Trophoblast cell (in vitro differentiated cells and primary cell): ENCODE measurements at regions not wholly inside any gene's neighbourhood (a gene's known extent, or its start where the extent isn't known, plus 50 kb on each side); places are given as distances from the start of the nearest gene placed in this dataset.

ENCODE experiments used
- DNase-seq, 2 donors: peaks; one replicate each; pipeline ENCODE4 v3.0.0-alpha.2; 2016
- H2AFZ ChIP-seq: 2 replicates; pipeline ENCODE4 v1.6.1; 2013; ENCODE audit warnings: low read length, moderate library complexity, mild to moderate bottlenecking; ENCODE audit not compliant: insufficient read depth, poor library complexity
- H2AK5ac ChIP-seq: 2 replicates; pipeline ENCODE4 v1.6.1; 2013; ENCODE audit warnings: mild to moderate bottlenecking, low read length
- H2BK120ac ChIP-seq: 2 replicates; pipeline ENCODE4 v1.6.1; 2013; ENCODE audit warnings: low read length, mild to moderate bottlenecking, moderate library complexity; ENCODE audit not compliant: insufficient read depth, poor library complexity
- H2BK12ac ChIP-seq: 2 replicates; pipeline ENCODE4 v1.6.1; 2013; ENCODE audit warnings: mild to moderate bottlenecking, low read length, moderate library complexity
- H2BK5ac ChIP-seq: 2 replicates; pipeline ENCODE4 v1.6.1; 2013; ENCODE audit warnings: low read length, low read depth, moderate library complexity, mild to moderate bottlenecking; ENCODE audit not compliant: poor library complexity
- H3K14ac ChIP-seq: 2 replicates; pipeline ENCODE4 v1.6.1; 2013; ENCODE audit warnings: mild to moderate bottlenecking, low read length
- H3K18ac ChIP-seq: 2 replicates; pipeline ENCODE4 v1.6.1; 2013; ENCODE audit warnings: mild to moderate bottlenecking, low read length
- H3K23ac ChIP-seq: 2 replicates; pipeline ENCODE4 v1.6.1; 2013; ENCODE audit warnings: low read length
- H3K27ac ChIP-seq: 2 replicates; pipeline ENCODE4 v1.5.1; 2013; ENCODE audit warnings: low read depth, mild to moderate bottlenecking, inconsistent platforms, low read length, moderate library complexity
- H3K27me3 ChIP-seq: 2 replicates; pipeline ENCODE4 v1.6.1; 2013; ENCODE audit warnings: inconsistent platforms, mild to moderate bottlenecking, low read length, moderate library complexity; ENCODE audit not compliant: insufficient read depth
- H3K36me3 ChIP-seq, 2 experiments: 1 replicate in 1 of 2; 2 replicates in 1 of 2; pipeline ENCODE4 v1.6.1; 2013; ENCODE audit warnings: low read length in 2 of 2, mild to moderate bottlenecking in 2 of 2, moderate library complexity in 1 of 2; ENCODE audit not compliant: insufficient read depth in 2 of 2, control insufficient read depth in 1 of 2
- H3K4ac ChIP-seq: 2 replicates; pipeline ENCODE4 v1.6.1; 2013; ENCODE audit warnings: low read depth, mild to moderate bottlenecking, low read length, moderate library complexity
- H3K4me1 ChIP-seq, 2 experiments: 1 replicate in 1 of 2; 2 replicates in 1 of 2; pipeline ENCODE4 v1.6.1; 2013; ENCODE audit warnings: low read length in 2 of 2, mild to moderate bottlenecking in 2 of 2, moderate library complexity in 1 of 2; ENCODE audit not compliant: insufficient read depth in 2 of 2, control insufficient read depth in 1 of 2
- H3K4me2 ChIP-seq: 2 replicates; pipeline ENCODE4 v1.6.1; 2013; ENCODE audit warnings: inconsistent platforms, mild to moderate bottlenecking, low read length, moderate library complexity
- H3K4me3 ChIP-seq: 2 replicates; pipeline ENCODE4 v1.5.1; 2013; ENCODE audit warnings: mild to moderate bottlenecking, low read depth, low read length, inconsistent platforms
- H3K79me1 ChIP-seq: one replicate; pipeline ENCODE4 v1.6.1; 2013; ENCODE audit warnings: low read length
- H3K79me2 ChIP-seq: 2 replicates; pipeline ENCODE4 v1.6.1; 2013; ENCODE audit warnings: low read length, mild to moderate bottlenecking; ENCODE audit not compliant: control insufficient read depth, insufficient read depth, poor library complexity
- H3K9ac ChIP-seq: 2 replicates; pipeline ENCODE4 v1.6.1; 2013; ENCODE audit warnings: mild to moderate bottlenecking, low read length
- H3K9me3 ChIP-seq: 2 replicates; pipeline ENCODE4 v1.6.1; 2013; ENCODE audit warnings: low read depth, mild to moderate bottlenecking, control low read depth, inconsistent platforms, low read length; ENCODE audit not compliant: insufficient read depth
- H4K12ac ChIP-seq: 2 replicates; pipeline ENCODE4 v1.6.1; 2013; ENCODE audit warnings: low read depth, mild to moderate bottlenecking, low read length, moderate library complexity
- H4K8ac ChIP-seq: 2 replicates; pipeline ENCODE4 v1.6.1; 2013; ENCODE audit warnings: low read depth, mild to moderate bottlenecking, low read length, moderate library complexity
- H4K91ac ChIP-seq: one replicate; pipeline ENCODE4 v1.6.1; 2013; ENCODE audit warnings: low read depth, mild to moderate bottlenecking, low read length, moderate library complexity
- WGBS: extraction: QIAGEN DNeasy Blood & Tissue Kit; methylation state at CpG from one replicate; pipeline ENCODE4 v1.1.7; 2013; ENCODE audit warnings: missing lambda C conversion rate; ENCODE audit not compliant: insufficient read length, insufficient coverage; ENCODE audit errors: extremely low coverage; 5-methylcytosine and 5-hydroxymethylcytosine counted together

DNA sequence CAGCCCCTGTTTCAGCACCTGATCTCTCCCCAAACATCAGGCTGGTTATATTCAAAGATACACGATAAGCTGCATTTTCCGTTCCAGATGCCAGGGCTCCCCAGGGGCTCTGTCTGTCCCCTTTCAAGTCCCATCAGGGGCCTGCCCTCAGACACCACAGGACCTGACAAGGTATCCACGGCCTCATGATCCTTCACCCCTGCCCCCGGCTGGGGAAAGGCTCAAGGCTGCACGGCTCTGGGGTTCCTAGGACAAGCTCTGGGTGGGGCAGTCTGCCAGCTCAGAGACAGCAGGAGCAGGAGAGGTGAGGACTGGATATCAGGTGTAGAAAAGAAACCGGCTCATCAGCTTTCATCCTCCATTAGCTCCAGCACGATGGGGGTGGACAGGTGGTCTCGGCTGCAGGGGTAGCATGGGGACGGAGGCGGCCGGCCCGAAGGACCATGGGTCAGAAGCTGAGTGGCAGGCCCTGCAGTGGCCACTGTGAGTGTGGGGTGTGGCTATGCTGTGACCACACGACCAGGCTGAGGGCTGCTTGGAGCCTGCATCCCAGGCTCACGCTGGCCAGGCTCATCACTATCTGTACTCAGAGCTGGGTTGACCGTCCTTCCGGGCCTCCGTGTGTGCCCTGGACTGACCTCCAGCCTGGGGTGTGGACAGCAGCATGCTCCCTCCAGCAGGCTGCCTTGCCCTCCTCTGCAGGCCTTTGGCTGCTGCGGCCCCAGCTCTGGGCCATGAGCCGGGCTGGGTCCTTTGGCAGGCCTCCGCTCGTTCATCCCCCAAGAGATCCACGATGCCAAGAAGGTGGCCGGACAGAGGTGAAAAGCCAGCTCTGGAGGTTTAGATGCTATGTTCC, 386.2 kb downstream of the THBS2 start:
- Histone ChIP-seq H4K91ac (no peak overlapping the region), H3K4ac (no peak overlapping the region), H3K36me3 (no peaks in the 10 kb centered on the region), H2BK5ac (no peak overlapping the region), H2AK5ac (no peak overlapping the region), H2BK120ac (no peak overlapping the region), H3K9me3 (no peaks in the 10 kb centered on the region), H3K27me3 (no peaks in the 10 kb centered on the region), H4K8ac (no peak overlapping the region), H3K27ac (no peak overlapping the region), H2AFZ (no peak overlapping the region), H3K4me1 (no peaks in the 10 kb centered on the region), H3K79me1 (no peaks in the 10 kb centered on the region), H3K14ac (no peak overlapping the region), H3K79me2 (no peaks in the 10 kb centered on the region), H3K23ac (no peak overlapping the region), H2BK12ac (no peak overlapping the region), H4K12ac (no peak overlapping the region), H3K9ac (no peak overlapping the region), H3K18ac (no peak overlapping the region), H3K4me2 (no peak overlapping the region), H3K4me3 (peak overlapping the region; percentile 27)
- no CpG with 5 or more reads among the region's 23 CpGs for WGBS
- DNase-seq = no peak

DNA sequence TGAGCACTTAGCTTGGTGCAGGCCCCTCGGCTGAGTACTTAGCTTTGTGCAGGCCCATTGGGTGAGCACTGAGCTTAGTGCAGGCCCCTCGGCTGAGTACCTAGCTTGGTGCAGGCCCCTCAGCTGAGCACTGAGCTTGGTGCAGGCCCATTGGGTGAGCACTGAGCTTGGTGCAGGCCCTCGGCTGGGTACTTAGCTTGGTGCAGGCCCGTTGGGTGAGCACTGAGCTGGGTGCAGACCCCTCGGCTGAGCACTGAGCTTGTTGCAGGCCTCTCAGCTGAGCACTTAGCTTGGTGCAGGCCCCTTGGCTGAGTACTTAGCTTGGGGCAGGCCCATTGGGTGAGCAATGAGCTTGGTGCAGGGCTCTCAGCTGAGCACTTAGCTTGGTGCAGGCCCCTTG, 387.1 kb downstream of the THBS2 start:
- no peak overlapping the region for H4K12ac ChIP-seq

DNA sequence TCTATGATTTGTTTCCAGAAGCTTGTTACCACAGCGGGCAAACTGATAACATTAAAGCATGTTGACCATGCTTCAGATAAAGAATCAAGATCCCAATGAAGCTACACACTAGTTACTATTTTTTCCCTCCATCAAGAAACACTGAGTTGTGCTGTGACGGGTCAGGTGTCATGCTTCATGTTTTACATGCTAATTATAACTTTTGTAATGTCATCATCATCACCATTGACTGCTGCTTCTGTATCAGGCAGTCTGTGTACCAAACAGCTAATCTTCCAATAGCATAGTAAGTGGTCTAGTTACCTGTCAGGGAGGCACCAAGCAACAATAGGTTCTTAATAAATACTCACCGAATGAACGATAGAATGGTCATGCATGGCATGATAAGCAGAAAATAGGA, 388.1 kb downstream of the THBS2 start:
- no peak overlapping the region for H3K27ac ChIP-seq
- WGBS = no CpG with 5 or more reads among the region's 4 CpGs
- H2AFZ ChIP-seq = no peak overlapping the region
- H3K23ac ChIP-seq = no peak overlapping the region
- H3K27me3 ChIP-seq = no peaks in the 10 kb centered on the region
- H3K4me2 ChIP-seq = no peak overlapping the region
- DNase-seq = no peak
- no peak overlapping the region for H3K14ac ChIP-seq
- no peak overlapping the region for H4K8ac ChIP-seq
- no peak overlapping the region for H3K18ac ChIP-seq
- H3K4me3 ChIP-seq = no peak overlapping the region
- H3K79me1 ChIP-seq = no peaks in the 10 kb centered on the region
- H2BK12ac ChIP-seq = no peak overlapping the region
- H3K4ac ChIP-seq = no peak overlapping the region
- no peak overlapping the region for H2BK5ac ChIP-seq
- H4K91ac ChIP-seq = no peak overlapping the region
- no peak overlapping the region for H2BK120ac ChIP-seq
- H3K36me3 ChIP-seq = no peaks in the 10 kb centered on the region
- H4K12ac ChIP-seq = no peak overlapping the region
- no peaks in the 10 kb centered on the region for H3K9me3 ChIP-seq
- H2AK5ac ChIP-seq = no peak overlapping the region
- no peaks in the 10 kb centered on the region for H3K79me2 ChIP-seq
- no peaks in the 10 kb centered on the region for H3K4me1 ChIP-seq
- no peak overlapping the region for H3K9ac ChIP-seq

More for the DNA sequence above, 387.1 kb downstream of the THBS2 start:
- Histone ChIP-seq H2AK5ac (no peak overlapping the region), H3K23ac (no peak overlapping the region), H3K9ac (no peak overlapping the region), H4K8ac (no peak overlapping the region), H3K79me2 (no peaks in the 10 kb centered on the region), H3K4me3 (no peak overlapping the region), H4K91ac (no peak overlapping the region), H3K14ac (no peak overlapping the region), H3K27me3 (no peaks in the 10 kb centered on the region), H3K27ac (no peak overlapping the region), H3K79me1 (no peaks in the 10 kb centered on the region), H2AFZ (no peak overlapping the region), H2BK120ac (no peak overlapping the region), H2BK12ac (no peak overlapping the region), H3K4me2 (no peak overlapping the region), H3K4me1 (no peaks in the 10 kb centered on the region), H3K4ac (no peak overlapping the region), H3K9me3 (no peaks in the 10 kb centered on the region), H3K18ac (no peak overlapping the region), H2BK5ac (no peak overlapping the region), H3K36me3 (no peaks in the 10 kb centered on the region)
- no peak for DNase-seq
- no CpG with 5 or more reads among the region's 5 CpGs for WGBS

DNA sequence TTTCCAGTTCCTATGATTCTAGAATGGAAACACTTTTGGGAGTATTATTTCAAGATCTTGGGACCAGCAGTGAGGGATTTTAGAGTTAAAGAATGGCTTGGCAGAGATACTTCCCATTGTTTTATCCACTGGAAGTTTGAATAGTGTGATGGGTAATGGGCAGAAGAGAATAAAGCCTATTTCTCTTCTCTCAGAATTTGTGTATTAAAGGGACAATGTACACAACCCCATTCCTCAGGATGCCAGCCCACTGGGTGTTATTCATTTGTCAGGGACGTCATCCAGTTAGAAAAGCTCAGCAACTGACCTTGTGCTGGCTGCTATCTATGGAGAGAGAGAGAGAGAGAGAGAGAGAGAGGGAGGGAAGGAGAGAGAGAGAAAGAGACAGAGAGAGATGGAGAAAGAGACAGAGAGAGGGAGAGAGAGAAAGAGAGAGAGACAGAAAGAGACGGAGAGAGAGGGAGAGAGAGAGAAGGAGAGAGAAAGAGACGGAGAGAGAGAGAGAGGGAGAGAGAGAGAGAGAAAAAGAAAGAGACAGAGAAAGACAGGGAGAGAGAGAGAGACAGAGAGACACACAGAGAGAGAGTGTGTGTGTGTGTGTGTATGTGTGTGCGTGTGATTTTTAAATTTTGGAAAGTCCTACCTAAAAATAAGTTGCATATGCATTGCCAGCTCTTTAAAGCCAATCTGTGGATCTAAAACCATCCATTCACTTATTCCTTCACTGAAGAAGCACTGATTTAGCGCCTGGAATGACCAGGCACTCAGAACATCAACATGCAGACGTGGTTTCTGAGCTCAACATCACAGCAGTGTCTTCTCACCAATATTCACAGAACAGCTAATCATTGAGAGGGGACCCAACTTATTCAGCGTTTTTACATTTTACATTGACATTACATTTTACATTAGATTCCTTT, 388.8 kb downstream of the THBS2 start:
- H3K23ac ChIP-seq = no peak overlapping the region
- WGBS = no CpG with 5 or more reads among the region's 7 CpGs
- no peak overlapping the region for H3K4me3 ChIP-seq

More for the DNA sequence above, 388.8 kb downstream of the THBS2 start:
- no peak overlapping the region for H4K8ac ChIP-seq
- H3K79me1 ChIP-seq = no peaks in the 10 kb centered on the region
- no peak overlapping the region for H3K4me2 ChIP-seq
- DNase-seq = no peak
- H4K91ac ChIP-seq = no peak overlapping the region
- H3K14ac ChIP-seq = no peak overlapping the region
- H2BK12ac ChIP-seq = no peak overlapping the region
- no peak overlapping the region for H3K4ac ChIP-seq
- H3K4me1 ChIP-seq = no peaks in the 10 kb centered on the region
- H3K79me2 ChIP-seq = no peaks in the 10 kb centered on the region
- H3K36me3 ChIP-seq = no peaks in the 10 kb centered on the region
- H2AFZ ChIP-seq = no peak overlapping the region
- H3K9me3 ChIP-seq = no peaks in the 10 kb centered on the region
- H2BK120ac ChIP-seq = no peak overlapping the region
- H3K18ac ChIP-seq = no peak overlapping the region
- no peak overlapping the region for H2BK5ac ChIP-seq
- H3K27me3 ChIP-seq = no peaks in the 10 kb centered on the region
- no peak overlapping the region for H3K9ac ChIP-seq
- no peak overlapping the region for H2AK5ac ChIP-seq
- H3K27ac ChIP-seq = no peak overlapping the region
- H4K12ac ChIP-seq = no peak overlapping the region
